ENCODE measurements at regions not wholly inside any gene's neighbourhood (a gene's known extent, or its start where the extent isn't known, plus 50 kb on each side); places are given as distances from the start of the nearest gene placed in this dataset.

DNA sequence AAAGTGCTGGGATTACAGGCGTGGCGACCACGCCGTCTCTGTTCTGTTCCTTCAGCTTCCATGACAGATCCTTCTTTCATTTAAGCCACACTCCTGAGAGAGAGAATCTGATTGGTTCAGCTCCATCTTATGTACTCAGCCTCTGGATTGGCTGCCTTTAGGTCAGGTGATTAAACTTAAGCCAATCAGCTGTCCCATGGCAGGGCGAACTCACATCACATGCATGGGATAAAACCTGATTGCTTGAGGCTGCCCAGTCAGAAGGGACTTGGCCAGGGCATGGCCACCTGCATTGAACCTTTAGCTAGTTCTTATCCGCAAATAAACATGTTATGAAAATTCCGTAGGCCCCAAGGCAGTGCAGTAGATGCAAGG lies 274.2 kb downstream of the SUDS3 start:
- TF ChIP-seq, protein P1, sequence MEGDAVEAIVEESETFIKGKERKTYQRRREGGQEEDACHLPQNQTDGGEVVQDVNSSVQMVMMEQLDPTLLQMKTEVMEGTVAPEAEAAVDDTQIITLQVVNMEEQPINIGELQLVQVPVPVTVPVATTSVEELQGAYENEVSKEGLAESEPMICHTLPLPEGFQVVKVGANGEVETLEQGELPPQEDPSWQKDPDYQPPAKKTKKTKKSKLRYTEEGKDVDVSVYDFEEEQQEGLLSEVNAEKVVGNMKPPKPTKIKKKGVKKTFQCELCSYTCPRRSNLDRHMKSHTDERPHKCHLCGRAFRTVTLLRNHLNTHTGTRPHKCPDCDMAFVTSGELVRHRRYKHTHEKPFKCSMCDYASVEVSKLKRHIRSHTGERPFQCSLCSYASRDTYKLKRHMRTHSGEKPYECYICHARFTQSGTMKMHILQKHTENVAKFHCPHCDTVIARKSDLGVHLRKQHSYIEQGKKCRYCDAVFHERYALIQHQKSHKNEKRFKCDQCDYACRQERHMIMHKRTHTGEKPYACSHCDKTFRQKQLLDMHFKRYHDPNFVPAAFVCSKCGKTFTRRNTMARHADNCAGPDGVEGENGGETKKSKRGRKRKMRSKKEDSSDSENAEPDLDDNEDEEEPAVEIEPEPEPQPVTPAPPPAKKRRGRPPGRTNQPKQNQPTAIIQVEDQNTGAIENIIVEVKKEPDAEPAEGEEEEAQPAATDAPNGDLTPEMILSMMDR (IDR thresholded peaks at IDR 0.05), result no peak
- TF ChIP-seq POLR2A (IDR thresholded peaks at IDR 0.05), result no peak
